OCI-LY1 (cell line): ENCODE measurements at regions not wholly inside any gene's neighbourhood (a gene's known extent, or its start where the extent isn't known, plus 50 kb on each side); places are given as distances from the start of the nearest gene placed in this dataset.

Experiments used
- H2AFZ ChIP-seq: fragments of 200-600 bp; sonication (generic), shearing (Covaris generic); 2 replicates; pipeline ENCODE4 v1.6.0; 2014; ENCODE audit warnings: antibody characterized with exemption, mild to moderate bottlenecking, low read length
- H3F3A ChIP-seq: fragments of 200-600 bp; sonication (generic), shearing (Covaris generic); 2 replicates; pipeline ENCODE4 v1.6.0; 2014; ENCODE audit warnings: mild to moderate bottlenecking, antibody characterized with exemption, low read length, moderate library complexity; ENCODE audit not compliant: insufficient read depth
- H3K27ac ChIP-seq: fragments of 200-600 bp; sonication (generic); 2 replicates; pipeline ENCODE4 v1.5.1; 2014; ENCODE audit warnings: low read length, mixed run types, mild to moderate bottlenecking, low read depth; ENCODE audit not compliant: poor library complexity, severe bottlenecking
- H3K27me3 ChIP-seq: fragments of 200-600 bp; sonication (generic); 2 replicates; pipeline ENCODE4 v1.6.0; 2014; ENCODE audit warnings: antibody characterized with exemption, mild to moderate bottlenecking, low read length, moderate library complexity; ENCODE audit not compliant: insufficient read depth
- H3K36me3 ChIP-seq: fragments of 200-600 bp; sonication (generic); 2 replicates; pipeline ENCODE4 v1.6.1; 2014; ENCODE audit warnings: mild to moderate bottlenecking, antibody characterized with exemption, low read length, moderate library complexity, mixed read lengths; ENCODE audit not compliant: insufficient read depth
- H3K4me1 ChIP-seq: fragments of 200-600 bp; sonication (generic); 2 replicates; pipeline ENCODE4 v1.5.1; 2014; ENCODE audit warnings: mild to moderate bottlenecking, low read length, moderate library complexity; ENCODE audit not compliant: insufficient read depth, severe bottlenecking
- H3K4me2 ChIP-seq: fragments of 200-600 bp; sonication (generic), shearing (Covaris generic); 2 replicates; pipeline ENCODE4 v1.6.1; 2014; ENCODE audit warnings: low read length
- H3K4me3 ChIP-seq: fragments of 200-600 bp; sonication (generic); 2 replicates; pipeline ENCODE4 v1.5.1; 2014; ENCODE audit warnings: low read length, low read depth, mild to moderate bottlenecking, mixed read lengths; ENCODE audit not compliant: poor library complexity, severe bottlenecking
- H3K79me2 ChIP-seq: fragments of 200-600 bp; shearing (Covaris generic); 2 replicates; pipeline ENCODE4 v1.6.1; 2016; ENCODE audit warnings: mixed run types, low read length, mixed read lengths; ENCODE audit not compliant: insufficient read depth
- H3K9ac ChIP-seq: fragments of 200-600 bp; sonication (generic), shearing (Covaris generic); 2 replicates; pipeline ENCODE4 v1.6.1; 2014; ENCODE audit warnings: mild to moderate bottlenecking, low read length, mixed read lengths
- H3K9me2 ChIP-seq: fragments of 200-600 bp; sonication (generic), shearing (Covaris generic); 2 replicates; pipeline ENCODE4 v1.6.1; 2014; ENCODE audit warnings: low read depth, mild to moderate bottlenecking, low read length, mixed read lengths
- H3K9me3 ChIP-seq: fragments of 200-600 bp; shearing (Covaris generic); 2 replicates; pipeline ENCODE4 v1.6.1; 2014; ENCODE audit warnings: low read length, mixed read lengths
- H4K20me1 ChIP-seq: fragments of 200-600 bp; sonication (generic), shearing (Covaris generic); 2 replicates; pipeline ENCODE4 v1.6.0; 2016; ENCODE audit warnings: mild to moderate bottlenecking, low read length; ENCODE audit not compliant: insufficient read depth
- CTCF ChIP-seq: fragments of 200-600 bp; sonication (generic), shearing (Covaris generic); IDR thresholded peaks from 2 replicates; pipeline ENCODE4 v1.5.1; 2017; ENCODE audit warnings: mild to moderate bottlenecking, antibody characterized with exemption, low read length, moderate library complexity, mixed read lengths
- EZH2 ChIP-seq: fragments of 200-600 bp; sonication (generic), shearing (Covaris generic); IDR thresholded peaks from 2 replicates; pipeline ENCODE4 v1.8.0; 2017; ENCODE audit warnings: borderline replicate concordance, mixed run types, mild to moderate bottlenecking, antibody characterized with exemption, low read length, moderate library complexity, mixed read lengths

- no peak overlapping the region for H3K4me2 ChIP-seq
- H3K9me3 ChIP-seq, result no peaks in the 10 kb centered on the region
- no peak overlapping the region for H3K4me3 ChIP-seq
- no peaks in the 10 kb centered on the region for H3K9me2 ChIP-seq
- H3K9ac ChIP-seq, result no peak overlapping the region
- H3K79me2 ChIP-seq, result no peaks in the 10 kb centered on the region
- TF ChIP-seq CTCF (no peak), EZH2 (no peak)
- H3K27me3 ChIP-seq, result no peaks in the 10 kb centered on the region
- H3K4me1 ChIP-seq, result no peaks in the 10 kb centered on the region
- H4K20me1 ChIP-seq, result no peaks in the 10 kb centered on the region
- no peak overlapping the region for H3K27ac ChIP-seq
- H3K36me3 ChIP-seq, result no peaks in the 10 kb centered on the region
- no peak overlapping the region for H2AFZ ChIP-seq
- H3F3A ChIP-seq, result no peaks in the 10 kb centered on the region; the same call in 1 of the 2 replicates
These were observed 699.3 kb upstream of the ADGRL3 start for GRCh38 chr4:60500810-60501209.

- H3K27me3 ChIP-seq, result no peaks in the 10 kb centered on the region
- no peak overlapping the region for H3K4me3 ChIP-seq
- H3K27ac ChIP-seq, result no peak overlapping the region
- no peaks in the 10 kb centered on the region for H3K9me2 ChIP-seq
- no peak overlapping the region for H3K4me2 ChIP-seq
- H3K9me3 ChIP-seq, result no peaks in the 10 kb centered on the region
- no peaks in the 10 kb centered on the region; the same call in 1 of the 2 replicates for H3F3A ChIP-seq
- no peaks in the 10 kb centered on the region for H3K36me3 ChIP-seq
- H3K4me1 ChIP-seq, result no peaks in the 10 kb centered on the region
- H3K79me2 ChIP-seq, result no peaks in the 10 kb centered on the region
- no peak overlapping the region for H3K9ac ChIP-seq
- TF ChIP-seq EZH2 (no peak), CTCF (no peak)
- H2AFZ ChIP-seq, result no peak overlapping the region
- H4K20me1 ChIP-seq, result no peaks in the 10 kb centered on the region
These were observed 697.4 kb upstream of the ADGRL3 start for GRCh38 chr4:60502733-60503132.

GRCh38 chr4:60506061-60506460 lies 694.1 kb upstream of the ADGRL3 start:
- Histone ChIP-seq H2AFZ (no peak overlapping the region), H3K4me1 (no peaks in the 10 kb centered on the region), H3K9me2 (no peaks in the 10 kb centered on the region), H3K9me3 (no peaks in the 10 kb centered on the region), H3K9ac (no peak overlapping the region), H3K36me3 (no peaks in the 10 kb centered on the region), H3K27me3 (no peaks in the 10 kb centered on the region), H3K79me2 (no peaks in the 10 kb centered on the region), H3K4me2 (no peak overlapping the region), H4K20me1 (no peaks in the 10 kb centered on the region), H3K4me3 (no peak overlapping the region), H3F3A (no peaks in the 10 kb centered on the region; the same call in 1 of the 2 replicates), H3K27ac (no peak overlapping the region)
- no peak for TF ChIP-seq CTCF
- no peak for TF ChIP-seq EZH2
